Epithelial cell of proximal tubule (primary cell): ENCODE measurements at regions not wholly inside any gene's neighbourhood (a gene's known extent, or its start where the extent isn't known, plus 50 kb on each side); places are given as distances from the start of the nearest gene placed in this dataset.

ENCODE experiments used
- DNase-seq: peaks from one replicate; pipeline ENCODE4 v3.0.0-alpha.2; 2011; ENCODE audit warnings: low read depth
- H3K4me3 ChIP-seq: 2 replicates; pipeline ENCODE4 v1.5.1; 2011; ENCODE audit warnings: low read depth, mild to moderate bottlenecking, low read length
- TF ChIP-seq, protein P1 (sequence below): conservative IDR thresholded peaks from 2 replicates; pipeline ENCODE4 v1.5.1; 2012; ENCODE audit warnings: low read depth, mild to moderate bottlenecking, low read length

DNA sequence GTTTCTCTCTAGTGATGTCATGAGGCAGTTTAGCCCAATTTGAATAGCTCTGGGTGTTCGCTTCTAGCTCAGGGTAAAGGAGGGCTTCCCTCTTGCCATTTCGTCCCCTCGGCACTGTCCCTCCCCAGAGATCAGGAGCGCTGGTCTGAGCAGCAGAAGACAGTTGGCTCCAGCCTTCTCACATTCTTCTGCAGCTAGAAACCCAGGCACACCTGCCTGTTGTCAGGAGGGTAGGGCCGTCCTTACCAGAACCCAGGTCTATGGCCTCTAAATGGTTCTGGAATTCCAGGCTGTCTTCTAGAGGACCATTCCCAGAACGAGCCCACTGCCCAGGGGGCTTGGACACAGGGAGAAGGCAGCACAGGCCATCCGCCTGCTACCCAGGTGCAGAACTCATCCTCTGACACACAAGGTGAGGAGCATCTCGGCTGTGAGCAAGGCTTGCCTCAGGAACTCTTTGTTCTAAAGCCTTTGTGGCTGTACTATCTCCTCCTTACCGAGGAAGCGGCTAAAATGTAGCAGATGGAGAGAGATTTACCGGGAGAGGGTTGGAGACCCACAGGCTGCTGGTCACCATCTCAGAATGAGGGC, 255.6 kb upstream of the IRX2 start:
- DNase-seq, result no peak
- TF ChIP-seq, protein P1, sequence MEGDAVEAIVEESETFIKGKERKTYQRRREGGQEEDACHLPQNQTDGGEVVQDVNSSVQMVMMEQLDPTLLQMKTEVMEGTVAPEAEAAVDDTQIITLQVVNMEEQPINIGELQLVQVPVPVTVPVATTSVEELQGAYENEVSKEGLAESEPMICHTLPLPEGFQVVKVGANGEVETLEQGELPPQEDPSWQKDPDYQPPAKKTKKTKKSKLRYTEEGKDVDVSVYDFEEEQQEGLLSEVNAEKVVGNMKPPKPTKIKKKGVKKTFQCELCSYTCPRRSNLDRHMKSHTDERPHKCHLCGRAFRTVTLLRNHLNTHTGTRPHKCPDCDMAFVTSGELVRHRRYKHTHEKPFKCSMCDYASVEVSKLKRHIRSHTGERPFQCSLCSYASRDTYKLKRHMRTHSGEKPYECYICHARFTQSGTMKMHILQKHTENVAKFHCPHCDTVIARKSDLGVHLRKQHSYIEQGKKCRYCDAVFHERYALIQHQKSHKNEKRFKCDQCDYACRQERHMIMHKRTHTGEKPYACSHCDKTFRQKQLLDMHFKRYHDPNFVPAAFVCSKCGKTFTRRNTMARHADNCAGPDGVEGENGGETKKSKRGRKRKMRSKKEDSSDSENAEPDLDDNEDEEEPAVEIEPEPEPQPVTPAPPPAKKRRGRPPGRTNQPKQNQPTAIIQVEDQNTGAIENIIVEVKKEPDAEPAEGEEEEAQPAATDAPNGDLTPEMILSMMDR, result no peak
- no peak overlapping the region for H3K4me3 ChIP-seq

DNA sequence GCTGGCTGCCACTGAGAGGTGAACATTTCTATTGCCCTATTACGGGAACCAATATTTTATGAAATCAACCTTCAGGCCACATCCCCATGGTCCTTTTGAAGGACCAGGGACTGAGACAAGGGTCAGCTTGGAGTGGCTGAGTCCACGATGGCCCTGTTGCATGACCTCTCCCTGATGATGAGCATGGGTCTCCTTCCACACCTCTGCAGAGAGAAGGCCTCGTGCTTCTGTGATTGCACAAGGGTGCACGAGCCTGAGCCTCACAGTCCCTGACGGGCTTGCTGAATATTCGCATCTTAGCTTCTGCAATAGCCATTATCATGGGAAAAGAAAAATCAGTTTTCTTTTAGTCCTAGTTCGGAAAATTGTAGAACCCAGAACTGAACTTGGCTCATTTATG, 255.0 kb upstream of the IRX2 start:
- H3K4me3 ChIP-seq, result no peak overlapping the region
- TF ChIP-seq, protein P1, result no peak
- no peak for DNase-seq

DNA sequence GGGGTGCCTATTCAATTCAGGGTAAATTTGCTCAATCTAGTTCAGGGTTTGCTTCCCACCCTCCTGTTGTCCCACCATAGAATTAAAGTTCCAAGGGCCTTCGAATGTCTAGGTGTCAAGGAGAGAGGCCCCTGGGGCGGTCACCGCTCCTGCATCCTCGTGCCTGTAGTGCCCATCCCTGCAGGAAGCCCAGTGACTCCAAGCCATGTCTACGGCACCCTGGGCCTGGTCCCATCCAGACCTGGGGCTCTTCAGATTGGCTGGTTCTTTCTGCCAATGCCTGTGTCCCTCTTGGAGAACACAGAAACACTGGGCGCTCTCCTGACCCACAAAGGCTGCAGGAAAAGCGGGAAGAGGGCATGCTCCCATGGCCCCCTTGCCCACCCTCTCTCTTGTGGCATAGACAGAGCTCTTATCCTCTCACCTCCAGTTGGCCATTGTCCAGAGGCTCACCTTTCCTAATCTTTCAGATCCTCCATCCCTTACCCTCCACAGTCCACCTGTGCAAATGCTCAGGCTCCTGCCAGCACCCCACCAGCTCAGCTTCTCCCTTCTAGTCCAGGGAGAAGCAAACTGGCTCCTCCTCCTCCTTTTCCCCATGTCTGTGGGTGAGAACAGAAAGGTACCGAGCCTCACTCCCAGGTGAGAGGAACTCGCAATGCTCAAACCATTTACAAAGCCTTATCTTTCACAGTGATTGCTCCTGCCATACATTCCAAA, 253.0 kb upstream of the IRX2 start:
- TF ChIP-seq, protein P1, result no peak
- no peak for DNase-seq
- H3K4me3 ChIP-seq, result no peak overlapping the region

DNA sequence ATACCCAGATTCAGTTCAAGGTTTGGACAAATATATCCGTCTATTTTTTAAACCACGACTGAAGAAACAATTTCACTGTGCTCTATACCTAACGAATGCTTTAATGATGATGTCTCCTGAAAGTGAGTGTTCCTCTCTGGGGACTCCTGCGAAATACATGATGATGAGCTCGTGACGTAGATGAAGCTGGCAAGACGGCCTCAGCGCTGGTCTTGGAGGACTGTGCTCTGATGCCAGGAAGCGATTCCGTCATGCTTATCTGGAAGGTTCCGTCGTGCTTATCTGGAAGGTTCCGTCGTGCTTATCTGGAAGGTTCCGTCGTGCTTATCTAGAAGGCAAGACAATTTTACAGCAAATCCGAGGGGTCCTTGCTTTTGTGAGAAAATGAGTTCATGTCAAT, 250.8 kb upstream of the IRX2 start:
- no peak overlapping the region for H3K4me3 ChIP-seq
- TF ChIP-seq, protein P1, result no peak
- no peak for DNase-seq

DNA sequence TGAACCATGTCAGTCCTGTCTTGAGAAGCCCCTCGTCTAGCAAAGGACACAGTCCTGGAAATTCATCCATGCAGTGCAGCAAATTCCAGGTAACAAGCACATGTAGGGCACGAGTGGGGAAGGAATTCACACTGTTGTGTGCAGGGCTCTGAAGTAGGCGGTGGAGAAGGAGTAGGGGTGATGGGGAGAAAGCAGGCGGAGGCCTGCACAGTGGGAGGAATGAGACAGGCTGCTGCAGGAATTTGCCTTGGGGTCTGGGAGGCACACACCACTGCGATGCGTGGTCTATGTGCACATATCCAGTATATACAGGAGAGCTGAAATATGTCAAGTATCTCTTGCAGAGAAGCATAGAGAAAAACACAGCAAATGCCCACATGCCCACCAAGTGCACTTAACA, 249.2 kb upstream of the IRX2 start:
- no peak for DNase-seq
- H3K4me3 ChIP-seq, result no peak overlapping the region
- TF ChIP-seq, protein P1, result no peak

DNA sequence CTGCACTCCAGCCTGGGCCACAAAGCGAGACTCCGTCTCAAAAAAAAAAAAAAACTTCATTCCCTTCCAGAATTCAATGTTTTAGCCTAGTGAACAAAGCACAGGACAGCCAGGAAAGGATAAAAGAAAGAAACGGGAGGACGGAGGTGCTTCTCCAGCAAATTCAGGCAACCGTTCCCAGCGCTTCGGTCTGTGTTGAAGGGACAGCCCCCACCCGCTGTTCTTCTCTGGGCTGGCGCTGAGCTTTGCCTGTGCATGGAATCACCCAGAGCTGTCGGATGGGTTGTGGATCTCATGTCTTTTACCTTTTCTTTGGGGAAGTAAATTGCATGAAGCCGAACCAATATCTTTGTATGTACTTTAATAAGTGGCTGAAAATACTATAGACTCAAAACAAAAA, 248.4 kb upstream of the IRX2 start:
- DNase-seq, result no peak
- H3K4me3 ChIP-seq, result no peak overlapping the region
- TF ChIP-seq, protein P1, result no peak

DNA sequence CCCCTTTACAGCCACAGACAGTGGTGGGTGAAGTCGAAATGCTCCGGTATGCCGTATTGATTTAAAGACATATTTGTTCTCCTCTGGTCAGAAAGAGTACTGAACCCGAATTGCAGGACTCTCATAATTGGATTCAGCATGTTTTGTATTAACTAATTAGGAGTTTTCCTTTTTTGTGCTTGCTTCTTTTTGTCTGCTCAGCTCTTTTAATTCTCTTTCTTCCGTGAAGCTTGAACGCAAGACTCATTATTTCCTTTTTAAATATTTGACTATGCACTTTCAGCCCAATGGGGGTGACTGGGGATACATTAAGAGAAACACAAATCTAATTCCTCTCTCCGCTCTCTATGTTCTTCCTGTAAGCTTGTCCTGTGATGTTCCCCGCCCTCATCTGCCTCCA, 246.6 kb upstream of the IRX2 start:
- H3K4me3 ChIP-seq, result no peak overlapping the region
- TF ChIP-seq, protein P1, result no peak
- DNase-seq, result no peak
